Stimulated activated CD8-positive, alpha-beta memory T cell treated with anti-CD3 and anti-CD28 coated beads, Interleukin-7, amount 100 ng/mL, for 24 hours (primary cell): ENCODE measurements at regions not wholly inside any gene's neighbourhood (a gene's known extent, or its start where the extent isn't known, plus 50 kb on each side); places are given as distances from the start of the nearest gene placed in this dataset.

Source experiments
- DNase-seq: peaks from one replicate; pipeline ENCODE4 v3.0.0-alpha.2; 2020; ENCODE audit warnings: low read depth

GRCh38 chr12:93243689-93244513, 133.8 kb upstream of the NUDT4 start:
- no peak for DNase-seq

- DNase-seq, result no peak
These were observed 133.1 kb upstream of the NUDT4 start for GRCh38 chr12:93244514-93245077.

GRCh38 chr12:93245543-93245942, 132.2 kb upstream of the NUDT4 start:
- no peak for DNase-seq

- no peak for DNase-seq
These were observed 130.3 kb upstream of the NUDT4 start for GRCh38 chr12:93247313-93247991.

GRCh38 chr12:93252221-93252620, 125.5 kb upstream of the NUDT4 start:
- no peak for DNase-seq

GRCh38 chr12:93254911-93255310, 122.8 kb upstream of the NUDT4 start:
- DNase-seq, result no peak

- DNase-seq, result no peak
These were observed 121.3 kb upstream of the NUDT4 start for GRCh38 chr12:93256256-93256969.

- no peak for DNase-seq
These were observed 116.1 kb upstream of the NUDT4 start for GRCh38 chr12:93261505-93262094.

GRCh38 chr12:93272997-93273396, 104.7 kb upstream of the NUDT4 start:
- no peak for DNase-seq

GRCh38 chr12:93273834-93274564, 103.7 kb upstream of the NUDT4 start:
- no peak for DNase-seq

GRCh38 chr12:93274937-93275336, 102.8 kb upstream of the NUDT4 start:
- DNase-seq, result no peak

GRCh38 chr12:93275589-93275988, 102.1 kb upstream of the NUDT4 start:
- DNase-seq, result no peak

GRCh38 chr12:93279565-93280412, 97.9 kb upstream of the NUDT4 start:
- no peak for DNase-seq

GRCh38 chr12:93287149-93287548, 90.6 kb upstream of the NUDT4 start:
- no peak for DNase-seq

- DNase-seq, result no peak
These were observed 89.1 kb upstream of the NUDT4 start for GRCh38 chr12:93288626-93289025.

- DNase-seq, result no peak
These were observed 87.3 kb upstream of the NUDT4 start for GRCh38 chr12:93290391-93290790.

- DNase-seq, result no peak
These were observed 85.5 kb upstream of the NUDT4 start for GRCh38 chr12:93292213-93292612.

- no peak for DNase-seq
These were observed 84.8 kb upstream of the NUDT4 start for GRCh38 chr12:93292731-93293566.

GRCh38 chr12:93297032-93297431, 80.7 kb upstream of the NUDT4 start:
- no peak for DNase-seq

- no peak for DNase-seq
These were observed 80.2 kb upstream of the NUDT4 start for GRCh38 chr12:93297536-93297935.
